Uterus (tissue), 2 donors: ENCODE measurements at regions not wholly inside any gene's neighbourhood (a gene's known extent, or its start where the extent isn't known, plus 50 kb on each side); places are given as distances from the start of the nearest gene placed in this dataset.
"Not testable (repeated sequence)": the region's sequence is repeated elsewhere in the genome, so short reads cannot be mapped to it uniquely, and the experiment has no call there.

Source experiments
- CTCF ChIP-seq, 4 experiments: fragments of 200-600 bp in 2 of 4; fragments of 450-650 bp in 2 of 4; sonication (generic) in 2 of 4; IDR thresholded peaks; one replicate each; pipeline ENCODE4 v1.5.1; 2016 to 2019; ENCODE audit warnings: antibody characterized with exemption in 4 of 4, mild to moderate bottlenecking in 2 of 4, moderate library complexity in 1 of 4
- POLR2A ChIP-seq, 2 donors: fragments of 450-650 bp; IDR thresholded peaks; one replicate each; pipeline ENCODE4 v1.6.1; 2016; ENCODE audit warnings: antibody characterized with exemption in 2 of 2, mild to moderate bottlenecking in 1 of 2, moderate library complexity in 1 of 2

GRCh38 chr10:17526571-17526970 is 72.2 kb upstream of the ST8SIA6 start:
- not testable (repeated sequence) for TF ChIP-seq CTCF, POLR2A (IDR thresholded peaks at IDR 0.05)
